ENCODE measurements at regions not wholly inside any gene's neighbourhood (a gene's known extent, or its start where the extent isn't known, plus 50 kb on each side); places are given as distances from the start of the nearest gene placed in this dataset.

DNA sequence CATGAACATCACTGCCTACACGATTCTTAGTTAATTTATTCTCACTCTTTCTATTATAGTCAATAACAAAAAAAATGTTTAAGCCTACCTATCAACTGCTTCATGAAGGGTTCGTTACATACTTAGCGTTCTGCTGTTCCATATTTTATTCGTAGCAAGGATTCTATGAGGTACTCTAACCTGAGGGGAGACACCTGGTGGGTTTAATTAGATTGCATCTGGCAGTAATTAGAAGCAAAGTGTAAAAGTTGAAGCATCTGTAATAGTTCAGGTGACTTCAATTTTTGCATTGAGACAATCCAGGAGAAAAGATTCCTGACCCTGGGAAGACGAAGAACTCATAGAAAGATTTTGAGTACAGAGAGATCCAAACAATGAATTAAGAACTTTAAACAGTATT, 1655.8 kb upstream of the TENM3 start:
- 66 to 77% (median 69%) methylated on average over 5 of the region's 5 CpGs for WGBS, 3 donors
- H3K27ac ChIP-seq (ENCODE audit: low read depth, low read length): no peak overlapping the region

DNA sequence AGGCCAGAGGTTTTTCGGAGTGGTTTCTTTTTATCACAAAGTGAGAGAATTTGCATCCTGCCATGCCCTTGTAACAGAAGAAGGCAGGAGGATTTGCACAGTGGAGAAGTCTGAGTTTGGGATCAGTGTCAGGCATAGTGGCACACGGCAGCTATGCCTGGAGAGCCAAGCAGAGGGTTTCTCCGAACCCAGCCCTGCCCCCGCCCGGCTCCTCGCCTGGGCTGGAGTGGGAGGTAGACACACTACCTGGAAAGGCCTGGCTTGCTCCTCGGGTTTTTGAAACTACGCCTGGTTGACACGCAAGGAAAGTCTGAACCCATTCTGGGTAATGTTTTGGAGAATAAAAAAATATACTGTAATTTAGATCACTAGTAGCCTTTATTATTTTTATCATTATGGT, 1653.6 kb upstream of the TENM3 start:
- no peak overlapping the region for H3K27ac ChIP-seq (ENCODE audit: low read depth, low read length)
- 83 to 91% (median 88%) methylated on average over 9 of the region's 9 CpGs for WGBS, 3 donors

DNA sequence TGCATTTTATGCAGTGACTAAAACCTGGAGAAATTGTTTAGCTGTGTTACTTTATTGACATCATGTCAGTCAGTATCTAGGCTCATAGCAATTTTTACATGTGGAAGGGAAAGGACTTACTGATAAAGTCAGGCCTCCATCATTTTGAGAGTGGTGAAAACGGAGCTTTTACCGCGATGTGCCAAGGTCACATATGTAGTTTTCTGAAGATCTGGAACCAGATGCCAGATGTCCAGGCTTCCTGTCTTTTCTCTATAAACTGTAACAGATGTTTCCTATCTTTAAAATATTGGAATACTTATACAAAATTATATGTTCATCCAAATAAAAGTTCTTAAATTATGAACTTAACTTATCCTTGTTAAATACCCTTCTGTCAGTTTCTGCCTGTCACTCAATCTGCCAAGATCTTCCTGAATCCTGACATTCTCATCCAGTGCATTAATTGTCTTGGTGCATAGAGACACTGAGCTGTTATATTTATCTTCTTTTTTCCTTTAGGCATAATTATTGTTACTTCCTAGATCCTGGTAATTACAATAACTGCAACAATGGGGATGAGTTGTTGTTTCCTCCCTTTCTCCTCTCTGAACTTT, 1646.2 kb upstream of the TENM3 start:
- WGBS, 3 donors: 31 to 37% (median 31%) methylated on average over 3 of the region's 3 CpGs
- no peak overlapping the region for H3K27ac ChIP-seq (ENCODE audit: low read depth, low read length)

DNA sequence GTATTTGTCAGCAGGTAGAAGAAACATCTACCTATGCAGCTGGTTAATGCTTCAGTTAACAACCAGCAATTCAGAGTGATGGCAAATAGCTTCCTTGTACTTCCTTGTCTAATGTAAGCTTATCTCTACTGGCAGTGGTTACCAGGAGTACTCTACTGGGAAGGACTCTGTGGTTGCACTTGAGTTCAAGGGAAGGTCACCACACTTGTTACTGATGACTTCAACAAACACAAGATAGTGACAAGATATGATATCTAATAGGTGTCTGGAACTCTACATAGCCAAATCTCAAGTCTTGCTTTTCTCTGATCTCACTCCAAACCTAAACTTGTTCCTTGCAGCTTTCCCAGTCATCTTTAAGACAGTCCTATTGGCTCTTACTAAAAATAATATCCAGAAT, 1644.9 kb upstream of the TENM3 start:
- H3K27ac ChIP-seq (ENCODE audit: low read depth, low read length): no peak overlapping the region

DNA sequence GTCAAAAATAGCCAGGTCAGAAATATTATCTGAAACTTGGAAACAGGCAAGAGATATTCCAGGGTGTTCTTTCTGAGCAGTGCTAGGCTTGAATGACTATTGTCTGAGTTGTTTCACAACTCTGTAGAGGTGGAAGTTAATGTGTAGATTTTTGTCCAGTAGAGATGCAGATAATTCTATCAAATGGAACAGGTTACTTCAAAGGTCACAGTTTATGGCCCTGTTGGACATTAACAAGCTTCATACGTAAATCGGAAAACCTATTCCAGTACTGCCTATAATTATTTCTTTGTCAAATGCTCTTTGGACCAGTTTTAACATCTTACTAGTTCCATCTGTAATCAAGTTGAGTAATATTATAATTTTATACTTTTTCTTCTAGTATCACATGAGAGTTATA, 1639.4 kb upstream of the TENM3 start:
- WGBS, 3 donors: 71 to 92% (median 73%) methylated on average over 2 of the region's 2 CpGs

DNA sequence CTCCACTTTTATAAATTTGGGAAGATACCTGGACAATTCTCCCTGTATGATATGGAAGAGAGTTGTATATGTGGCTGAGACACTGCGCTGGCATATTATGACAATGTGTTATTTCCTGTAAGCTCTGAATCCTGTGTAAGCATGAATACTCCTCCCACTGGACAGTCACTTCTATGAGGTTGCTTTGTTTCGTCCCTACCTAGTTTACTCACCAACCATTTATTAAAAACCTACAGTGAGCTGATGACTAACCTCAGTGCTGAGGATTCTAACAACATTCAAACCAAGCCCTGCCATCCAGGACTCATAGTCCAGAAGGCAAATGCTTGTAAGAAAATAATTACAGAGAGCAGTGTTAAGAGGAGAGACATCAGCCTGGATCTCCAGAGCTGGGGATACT, 1632.9 kb upstream of the TENM3 start:
- WGBS, 3 donors: 69 to 76% (median 74%) methylated on average over 2 of the region's 2 CpGs
- H3K27ac ChIP-seq (ENCODE audit: low read depth, low read length): no peak overlapping the region

More for the DNA sequence above, 1639.4 kb upstream of the TENM3 start:
- H3K27ac ChIP-seq (ENCODE audit: low read depth, low read length): no peak overlapping the region

DNA sequence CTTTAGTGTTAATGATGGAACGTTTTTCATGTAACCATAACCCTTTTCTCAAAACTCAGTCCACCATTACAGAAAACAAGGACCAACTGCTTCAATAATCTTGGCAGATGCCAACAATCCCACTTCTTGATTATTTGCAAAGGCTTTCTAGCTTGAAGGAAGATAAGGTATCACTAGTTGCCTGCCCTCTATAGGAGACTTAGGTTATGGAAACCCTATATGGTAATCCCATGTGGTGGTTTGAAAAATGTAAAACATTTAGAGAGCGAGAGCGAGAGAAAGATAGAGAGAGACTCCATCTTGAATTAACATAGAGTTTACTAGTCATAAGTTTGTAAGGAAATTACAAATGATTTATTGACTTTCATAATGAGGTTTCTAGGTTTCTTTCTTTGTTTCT, 1627.5 kb upstream of the TENM3 start:
- no peak overlapping the region for H3K27ac ChIP-seq (ENCODE audit: low read depth, low read length)
- WGBS, 3 donors: 69 to 80% (median 79%) methylated on average over 3 of the region's 3 CpGs

DNA sequence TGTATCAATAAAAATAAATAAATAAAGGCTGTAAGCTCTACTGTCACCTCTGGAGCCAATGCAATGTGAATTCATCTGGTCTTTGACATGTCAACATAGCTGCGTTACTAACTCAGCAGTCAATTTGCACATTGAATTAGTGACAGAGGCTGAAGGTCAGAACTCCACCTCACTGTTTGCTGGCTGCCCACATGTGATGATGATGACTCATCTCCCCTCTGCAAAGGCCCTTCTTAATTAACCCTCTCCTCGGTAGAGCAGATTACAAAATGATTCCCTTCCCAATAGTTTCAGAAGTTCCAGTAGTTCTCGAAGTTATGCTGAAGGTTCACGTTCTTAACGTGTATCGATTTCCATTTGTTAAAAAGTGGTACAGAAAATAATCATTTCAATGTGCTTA, 1626.0 kb upstream of the TENM3 start:
- WGBS, 3 donors: 70 to 83% (median 78%) methylated on average over 6 of the region's 6 CpGs
- no peak overlapping the region for H3K27ac ChIP-seq (ENCODE audit: low read depth, low read length)

DNA sequence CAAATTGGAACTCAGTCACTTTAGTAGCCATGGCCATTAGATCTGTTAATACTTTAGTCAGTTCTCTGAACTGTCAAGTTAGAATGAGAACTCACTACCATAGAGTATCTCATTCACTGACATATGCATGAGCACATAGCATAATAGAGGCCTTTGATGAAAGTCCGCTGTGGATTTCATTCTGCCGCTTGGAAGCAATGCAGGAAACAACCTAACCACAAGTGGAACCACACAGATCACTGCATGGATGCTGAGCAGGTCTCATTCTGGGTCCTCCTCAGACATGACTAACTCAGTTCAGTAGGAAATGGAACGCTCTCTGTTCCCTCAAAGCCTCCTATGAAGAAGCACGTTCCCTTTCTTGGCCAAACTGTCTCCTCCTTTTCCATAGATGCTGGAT, 1624.8 kb upstream of the TENM3 start:
- WGBS, 3 donors: 47 to 86% (median 59%) methylated on average over 4 of the region's 4 CpGs
- H3K27ac ChIP-seq (ENCODE audit: low read depth, low read length): no peak overlapping the region

DNA sequence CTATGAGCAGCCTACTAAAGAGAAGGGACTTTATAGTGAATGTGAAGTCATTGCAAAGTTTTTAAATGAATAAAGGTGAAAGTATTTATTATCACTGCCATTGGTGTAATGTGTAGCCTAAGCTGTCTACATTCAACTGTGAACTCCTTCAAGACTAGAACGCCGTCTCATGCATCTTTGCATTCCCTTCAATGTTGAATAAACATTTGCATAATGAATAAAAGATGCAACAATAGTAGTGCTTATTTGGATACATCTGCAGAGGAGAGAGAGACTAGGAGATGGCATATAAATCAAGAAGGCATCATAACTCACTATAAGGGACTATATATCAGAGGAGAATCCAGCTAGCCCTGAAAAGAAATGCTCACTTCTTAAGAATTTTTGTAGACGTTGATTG, 1623.8 kb upstream of the TENM3 start:
- no peak overlapping the region for H3K27ac ChIP-seq (ENCODE audit: low read depth, low read length)
- 53 to 94% (median 84%) methylated on average over 3 of the region's 3 CpGs for WGBS, 3 donors

DNA sequence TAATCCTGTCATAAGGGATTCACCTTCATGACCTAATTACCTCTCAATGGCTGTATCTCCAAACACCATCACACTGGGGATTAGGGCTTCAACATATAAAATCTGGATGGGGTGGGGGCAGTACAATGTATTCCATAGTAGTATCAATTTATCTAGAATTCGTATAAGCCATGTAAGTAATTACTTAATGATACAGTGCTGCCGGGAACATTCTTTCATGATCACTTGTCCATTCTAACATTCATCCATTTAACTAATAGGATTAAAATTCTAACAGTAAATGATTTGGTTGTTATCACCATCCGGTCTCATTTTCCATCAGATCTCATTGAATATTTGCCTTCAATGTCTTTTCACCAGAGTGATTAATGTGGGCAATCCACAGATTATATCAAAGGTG, 1620.9 kb upstream of the TENM3 start:
- no peak overlapping the region for H3K27ac ChIP-seq (ENCODE audit: low read depth, low read length)
- WGBS, 3 donors: 59 to 85% (median 83%) methylated on average over 3 of the region's 3 CpGs

DNA sequence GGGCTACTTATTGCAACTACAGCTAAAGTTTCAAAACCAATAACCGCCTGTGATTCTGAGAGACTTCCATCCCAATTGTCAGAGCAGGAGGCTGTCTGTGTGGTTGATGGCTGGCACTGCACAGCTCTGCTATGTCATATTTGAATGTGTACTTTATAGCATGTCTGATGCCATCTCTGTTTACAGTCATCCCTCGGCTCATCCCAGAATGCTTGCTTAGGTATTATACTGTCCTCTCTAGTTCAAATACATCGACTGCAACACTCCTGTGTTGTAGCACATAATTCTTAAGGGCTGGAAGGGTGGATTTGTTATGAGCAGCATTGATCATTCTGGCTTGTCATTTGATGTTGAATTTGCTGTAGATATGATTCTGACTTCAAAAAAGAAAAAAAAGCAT, 1617.5 kb upstream of the TENM3 start:
- WGBS, 3 donors: 78 to 81% (median 79%) methylated on average over 3 of the region's 3 CpGs
- H3K27ac ChIP-seq (ENCODE audit: low read depth, low read length): no peak overlapping the region

DNA sequence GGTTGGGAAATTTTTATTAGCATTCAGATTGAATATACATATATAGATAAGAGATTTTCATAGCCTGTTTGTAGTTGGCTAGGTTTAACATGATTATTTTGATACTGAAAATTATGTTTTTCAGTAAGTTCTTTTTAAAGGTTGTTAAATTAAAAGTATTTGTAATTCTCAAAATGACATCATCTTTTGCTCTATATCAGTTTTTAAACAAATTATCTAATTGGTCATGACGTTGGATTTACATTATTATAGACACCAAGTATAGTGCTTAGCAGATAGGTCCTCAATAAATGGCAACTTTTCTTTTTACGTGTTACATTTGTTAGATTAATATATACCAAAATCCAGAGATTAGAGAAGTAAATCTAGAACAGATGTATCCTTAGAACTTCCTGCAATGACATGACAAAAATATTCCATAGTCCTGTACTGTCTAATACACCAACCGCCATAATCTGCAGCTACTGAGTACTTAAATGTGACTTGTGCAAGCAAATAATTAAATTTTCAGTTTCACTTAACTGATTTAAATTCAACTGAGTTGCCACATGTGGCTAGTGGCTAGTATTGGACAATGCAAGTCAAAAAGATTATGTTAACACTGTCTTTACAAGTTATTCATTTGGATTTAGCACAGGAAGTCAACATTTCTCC, 1613.1 kb upstream of the TENM3 start:
- WGBS, 3 donors: 44 to 64% (median 49%) methylated on average over 3 of the region's 3 CpGs
- no peak overlapping the region for H3K27ac ChIP-seq (ENCODE audit: low read depth, low read length)

DNA sequence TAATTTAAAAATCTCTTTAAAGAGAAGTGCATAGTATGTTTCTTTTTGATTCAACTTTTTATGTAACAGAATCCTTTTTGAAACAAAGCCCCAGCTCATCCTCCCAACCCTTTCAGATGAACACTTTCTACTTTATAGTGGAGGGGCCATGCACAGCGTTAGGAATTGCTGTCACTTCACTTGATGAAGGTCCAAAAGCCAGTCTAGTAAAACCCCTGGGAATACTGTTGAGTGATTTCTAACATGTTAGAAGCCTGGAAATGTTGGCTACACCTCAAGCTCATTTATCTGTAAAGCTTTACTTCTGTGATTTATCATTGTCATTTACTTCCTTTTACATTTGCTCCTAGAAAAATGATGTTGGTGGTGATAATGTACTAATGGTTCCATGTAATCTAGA, 1608.9 kb upstream of the TENM3 start:
- 31 to 45% (median 35%) methylated on average over 1 of the region's 1 CpG for WGBS, 3 donors
- no peak overlapping the region for H3K27ac ChIP-seq (ENCODE audit: low read depth, low read length)

DNA sequence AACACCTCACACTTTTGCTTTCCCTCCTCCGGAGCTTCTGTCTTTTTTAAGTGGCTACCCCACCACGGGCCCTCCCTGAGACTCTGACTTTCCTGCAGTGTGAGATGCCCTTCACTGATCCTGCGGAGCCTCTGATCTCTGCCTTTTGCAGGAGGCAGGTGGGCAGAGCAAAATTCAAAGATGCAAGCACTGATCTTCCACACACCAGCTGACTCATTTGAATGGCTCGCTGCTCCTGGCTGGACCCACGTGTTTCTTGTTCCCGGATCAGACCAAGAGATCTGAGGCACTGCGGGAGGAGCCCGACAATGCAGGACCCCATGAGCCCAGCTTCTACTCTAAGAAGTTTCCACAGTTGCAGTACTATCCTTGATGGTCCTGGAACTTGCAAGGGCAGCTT, 1607.9 kb upstream of the TENM3 start:
- 62 to 74% (median 72%) methylated on average over 8 of the region's 8 CpGs for whole genome bisulfite sequencing, 3 donors
- no peak overlapping the region for H3K27ac ChIP-seq (ENCODE audit: low read depth, low read length)

DNA sequence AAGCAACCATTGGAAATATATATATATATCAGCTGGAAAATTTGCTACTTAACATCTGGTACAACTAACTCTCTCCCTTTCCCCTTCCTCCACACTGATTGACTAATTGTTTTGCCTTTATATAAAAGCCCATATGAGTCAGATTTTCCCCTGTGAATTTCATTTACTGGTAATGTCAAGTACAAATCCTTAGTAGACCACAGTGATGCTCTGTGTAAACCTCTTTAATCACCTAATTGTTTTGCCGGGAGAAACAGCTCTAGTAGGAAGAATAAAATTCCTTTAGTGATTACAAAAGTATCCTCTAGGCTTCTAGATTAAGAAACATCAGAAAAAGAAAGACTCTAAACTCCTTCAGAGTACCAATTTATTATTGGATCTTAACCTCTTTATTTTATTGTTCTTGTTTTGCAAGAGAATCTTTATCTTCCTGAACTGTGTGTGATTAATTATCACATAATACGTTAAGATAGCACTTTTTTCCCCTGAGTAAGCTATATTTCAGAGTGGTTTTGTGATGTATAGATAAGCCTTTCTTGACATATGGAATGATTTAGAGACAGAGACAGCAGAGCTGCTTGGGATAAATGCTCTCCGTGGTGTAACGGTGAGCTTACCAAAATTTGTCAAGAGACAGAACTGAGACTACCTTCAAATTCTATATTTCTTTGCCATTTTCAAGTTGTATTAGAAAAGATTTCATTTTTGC, 1606.4 kb upstream of the TENM3 start:
- H3K27ac ChIP-seq (ENCODE audit: low read depth, low read length): no peak overlapping the region
- 33 to 51% (median 38%) methylated on average over 4 of the region's 4 CpGs for WGBS, 3 donors

DNA sequence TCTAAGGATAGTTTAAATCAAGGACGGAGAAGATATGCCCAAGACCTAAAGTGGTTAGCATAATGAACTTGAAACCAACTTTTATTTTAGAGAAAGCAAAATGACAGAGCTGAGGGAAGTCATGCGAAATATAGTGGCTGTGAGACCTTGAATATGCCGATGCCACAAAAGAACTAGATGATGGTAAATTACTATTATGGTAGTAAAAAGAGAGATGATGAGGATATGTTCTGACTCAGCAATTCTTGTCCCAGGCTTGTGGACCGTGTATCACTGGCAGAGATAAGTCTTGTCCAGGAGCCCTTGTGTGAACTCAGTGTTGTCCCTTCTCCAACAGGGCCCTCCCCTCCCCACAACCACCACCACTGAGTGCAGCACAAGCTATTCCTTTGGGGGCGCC, 1605.6 kb upstream of the TENM3 start:
- 69 to 79% (median 74%) methylated on average over 5 of the region's 5 CpGs for WGBS, 3 donors
- no peak overlapping the region for H3K27ac ChIP-seq (ENCODE audit: low read depth, low read length)

DNA sequence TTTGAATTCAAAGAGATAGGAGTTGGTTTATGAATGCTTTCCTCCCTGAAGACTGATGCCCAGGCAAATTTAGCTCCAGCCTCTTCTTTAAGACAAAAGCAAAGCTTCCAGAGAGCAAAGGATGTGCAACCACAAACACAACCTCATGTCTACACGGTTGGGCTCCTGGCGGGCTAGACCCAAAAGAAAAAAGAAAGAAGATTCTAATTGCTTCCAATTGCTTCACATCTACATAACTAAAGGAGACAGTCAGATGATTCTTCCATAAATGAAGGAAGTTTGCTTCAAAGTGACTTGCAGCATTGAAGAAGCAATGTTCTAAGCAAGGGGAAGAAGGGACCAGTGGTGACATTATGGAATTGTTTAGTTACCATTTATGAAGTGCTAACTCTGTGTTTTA, 1603.0 kb upstream of the TENM3 start:
- H3K27ac ChIP-seq (ENCODE audit: low read depth, low read length): no peak overlapping the region
- 42 to 56% (median 47%) methylated on average over 2 of the region's 2 CpGs for WGBS, 3 donors

DNA sequence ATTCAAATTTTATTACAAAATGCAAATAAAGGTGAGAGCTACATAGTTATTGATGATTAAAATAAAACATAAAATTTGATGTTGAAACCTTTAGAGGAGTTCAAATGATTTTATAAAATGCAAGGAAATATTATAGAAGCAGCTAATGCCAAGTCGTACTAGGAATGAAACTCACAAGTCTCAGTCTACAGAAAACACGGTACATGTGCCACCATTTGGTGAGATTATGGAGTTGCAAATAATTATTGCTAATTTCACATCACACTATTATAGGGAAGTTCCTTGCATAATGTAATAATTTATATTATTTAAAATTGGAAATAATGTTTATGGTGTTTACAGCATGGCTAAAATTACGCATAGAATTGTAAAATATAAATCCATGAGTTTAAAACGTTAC, 1601.7 kb upstream of the TENM3 start:
- no peak overlapping the region for H3K27ac ChIP-seq (ENCODE audit: low read depth, low read length)
- 52 to 63% (median 55%) methylated on average over 4 of the region's 4 CpGs for WGBS, 3 donors

DNA sequence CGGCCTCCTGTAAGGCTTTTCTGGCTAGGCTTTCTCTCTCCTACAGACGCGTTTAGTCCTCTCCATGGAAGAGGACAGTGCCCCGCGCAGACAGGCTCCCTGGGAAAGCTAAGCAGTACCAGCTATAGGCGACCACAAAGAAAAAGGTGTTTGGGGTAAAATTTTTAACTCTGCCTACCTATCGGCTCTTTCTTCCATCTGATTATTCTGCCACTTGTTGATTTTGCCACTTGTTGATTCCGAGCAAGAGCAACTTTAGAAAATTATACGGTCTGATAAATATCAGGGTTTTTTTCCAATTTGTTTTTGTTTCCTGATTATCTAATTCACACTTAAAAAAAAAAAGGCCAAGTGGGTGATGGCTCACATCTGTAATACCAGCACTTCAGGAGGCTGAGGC, 1600.5 kb upstream of the TENM3 start:
- WGBS, 3 donors: 83 to 95% (median 93%) methylated on average over 9 of the region's 9 CpGs
- H3K27ac ChIP-seq (ENCODE audit: low read depth, low read length): no peak overlapping the region
